Nucleus accumbens (tissue), 56 donors: ENCODE measurements at regions not wholly inside any gene's neighbourhood (a gene's known extent, or its start where the extent isn't known, plus 50 kb on each side); places are given as distances from the start of the nearest gene placed in this dataset.
"Not testable (repeated sequence)": the region's sequence is repeated elsewhere in the genome, so short reads cannot be mapped to it uniquely, and the experiment has no call there.

Experiments
- DNase-seq, 56 donors: peaks; one replicate each; lab custom pipeline; 2025; lab: John Stamatoyannopoulos, UW

- DNase-seq: not testable (repeated sequence)
These were observed 50.5 kb upstream of the MED13L start for GRCh38 chr12:116327992-116328391.

GRCh38 chr12:116331876-116332275, 54.4 kb upstream of the MED13L start:
- DNase-seq: no peak

DNA sequence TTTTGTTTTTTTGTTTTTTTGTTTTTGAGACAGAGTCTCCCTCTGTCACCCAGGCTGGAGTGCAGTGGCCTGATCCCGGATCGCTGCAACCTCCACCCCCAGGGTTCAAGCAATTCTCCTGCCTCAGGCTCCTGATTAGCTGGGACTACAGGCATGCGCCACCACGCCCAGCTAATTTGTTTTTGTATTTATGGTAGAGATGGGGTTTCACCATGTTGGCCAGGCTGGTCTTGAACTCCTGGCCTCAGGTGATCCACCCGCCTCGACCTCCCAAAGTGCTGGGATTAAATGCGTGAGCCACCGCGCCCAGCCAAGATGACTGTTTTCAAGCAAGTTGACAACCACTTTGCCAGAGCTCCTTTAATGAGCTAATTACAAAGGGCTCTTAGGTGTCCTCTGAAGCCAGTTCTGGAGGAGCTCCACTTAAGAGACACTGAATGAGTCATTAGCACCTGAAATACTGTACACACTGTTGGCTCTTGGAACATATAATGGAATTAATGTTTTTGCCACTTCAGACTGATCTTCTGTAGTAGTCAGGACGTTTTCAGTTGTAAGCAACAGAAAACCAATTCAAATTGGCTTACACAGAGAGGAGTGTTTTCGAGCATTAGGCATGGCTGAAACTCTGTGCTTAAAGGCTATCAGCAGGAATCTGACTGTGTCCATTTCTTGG, 55.4 kb upstream of the MED13L start:
- DNase-seq: no peak

DNA sequence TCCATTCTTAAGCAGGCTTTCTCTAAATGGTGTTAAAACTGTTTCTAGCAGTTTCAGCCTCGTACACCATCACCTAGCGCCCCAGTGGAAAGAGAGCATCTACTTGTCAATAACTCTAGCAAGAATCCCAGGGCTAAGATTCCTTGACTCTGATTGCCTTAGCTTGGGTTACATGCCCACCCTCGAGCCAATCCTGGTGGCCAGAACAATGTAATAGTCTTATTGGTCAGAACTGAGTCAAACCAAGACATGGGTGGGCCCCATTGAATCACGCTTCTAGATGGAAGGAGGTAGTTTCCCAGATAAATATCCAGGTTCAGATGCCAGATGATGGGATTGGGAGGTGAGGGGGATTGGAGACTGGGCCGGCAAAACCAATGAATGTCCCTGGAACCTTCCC, 55.9 kb upstream of the MED13L start:
- DNase-seq: no peak

- DNase-seq: no peak
These were observed 59.1 kb upstream of the MED13L start for GRCh38 chr12:116336542-116337065.

- no peak for DNase-seq
These were observed 59.8 kb upstream of the MED13L start for GRCh38 chr12:116337312-116337711.

DNA sequence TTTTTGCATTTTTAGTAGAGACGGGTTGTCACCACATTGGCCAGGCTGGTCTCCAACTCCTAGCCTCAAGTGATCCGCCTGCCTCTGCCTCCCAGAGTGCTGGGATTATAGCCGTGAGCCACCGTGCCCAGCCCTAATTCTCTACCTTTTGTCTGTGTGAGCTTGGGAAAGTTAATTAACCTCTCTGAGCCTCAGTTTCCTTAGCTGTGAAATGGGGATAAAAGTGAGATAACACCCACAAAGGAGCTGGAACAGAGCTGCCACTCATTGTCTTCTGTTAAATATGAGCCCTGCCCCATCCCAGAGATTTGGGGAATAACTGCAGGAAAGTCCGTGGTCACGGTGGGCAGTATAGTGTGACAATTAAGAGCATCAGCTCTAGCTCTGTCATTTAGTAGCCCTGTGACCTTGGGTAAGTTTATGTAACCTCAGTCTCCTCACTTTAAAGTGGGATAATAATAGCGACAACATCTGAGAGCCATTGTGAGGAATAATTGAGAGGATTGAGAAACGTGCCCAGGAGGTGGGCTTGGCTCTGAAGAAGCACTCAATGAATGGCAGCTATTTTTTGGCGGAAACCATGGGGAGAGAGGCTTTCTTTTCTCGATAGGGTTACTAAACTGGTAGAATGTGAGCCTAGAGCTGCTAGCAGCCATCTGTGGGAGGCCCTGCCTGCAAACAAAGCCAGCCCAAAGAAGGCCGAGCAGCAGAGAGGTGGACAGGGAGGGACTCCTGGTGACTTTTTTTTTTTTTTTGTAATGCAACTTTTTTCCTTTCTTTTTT, 60.8 kb upstream of the MED13L start:
- DNase-seq: no peak

DNA sequence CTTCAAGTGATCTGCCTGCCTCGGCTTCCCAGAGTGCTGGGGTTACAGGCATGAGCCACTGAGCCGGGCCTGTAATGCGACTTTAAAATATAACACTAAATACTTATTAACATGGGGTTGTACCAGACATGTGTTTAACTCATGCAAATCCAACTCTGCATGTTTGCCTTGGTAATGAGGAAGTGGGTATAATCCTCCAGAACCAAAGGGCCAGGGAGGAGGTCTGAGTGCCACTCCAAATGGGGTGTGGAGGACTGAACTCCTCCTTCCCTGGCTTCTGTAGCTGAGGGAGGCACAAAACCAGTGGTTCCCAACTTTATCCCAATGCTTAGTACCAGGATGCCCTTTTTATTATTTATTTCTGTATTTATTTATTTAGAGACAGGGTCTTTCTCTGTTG, 61.6 kb upstream of the MED13L start:
- DNase-seq: no peak

DNA sequence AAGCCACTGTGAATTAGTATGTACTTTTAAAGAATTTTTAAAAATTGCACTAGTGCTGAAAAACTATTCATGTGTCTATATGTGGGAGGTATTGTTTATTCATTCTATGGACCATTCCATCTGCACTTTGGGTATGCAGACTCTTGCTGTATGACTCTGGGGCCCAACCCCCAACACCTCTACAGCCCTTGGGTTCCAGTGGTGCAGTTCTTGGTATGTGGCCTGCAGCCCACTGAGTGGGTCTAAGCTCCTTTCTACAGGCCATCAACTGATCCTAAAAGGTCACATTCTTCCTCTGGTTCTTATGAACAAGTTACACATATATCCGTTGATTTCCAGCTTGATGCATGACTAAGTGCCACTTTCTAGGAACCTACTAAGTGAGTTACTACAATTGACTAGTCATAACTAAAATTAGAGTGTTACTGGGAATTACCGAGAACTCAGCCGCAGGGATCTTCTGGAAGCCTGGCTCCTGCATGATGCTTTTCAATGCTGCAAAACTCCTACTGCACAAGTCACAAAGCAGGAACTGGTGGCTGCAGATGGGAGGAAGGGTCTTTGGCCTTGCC, 62.4 kb upstream of the MED13L start:
- DNase-seq: no peak

GRCh38 chr12:116343331-116343884, 65.9 kb upstream of the MED13L start:
- no peak for DNase-seq

GRCh38 chr12:116346222-116346621, 68.7 kb upstream of the MED13L start:
- DNase-seq: no peak

DNA sequence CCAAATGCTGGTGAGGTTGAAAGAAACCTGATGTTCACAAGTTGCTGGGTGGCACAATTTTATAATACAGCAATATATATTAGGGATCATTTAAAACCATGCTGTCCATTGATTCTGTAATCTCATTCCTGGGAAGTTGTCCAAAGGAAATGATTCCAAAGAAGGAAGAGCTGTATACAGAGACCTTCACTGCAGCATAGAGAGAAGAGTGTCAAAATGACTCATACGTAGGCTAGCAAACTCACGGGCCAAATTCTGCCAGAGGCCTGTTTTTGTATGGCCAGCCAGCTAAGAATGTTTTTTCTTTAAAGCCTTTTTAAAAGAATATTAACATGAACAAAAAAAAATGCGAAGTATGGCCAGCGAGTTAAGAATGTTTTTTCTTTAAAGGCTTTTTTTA, 69.2 kb upstream of the MED13L start:
- no peak for DNase-seq

DNA sequence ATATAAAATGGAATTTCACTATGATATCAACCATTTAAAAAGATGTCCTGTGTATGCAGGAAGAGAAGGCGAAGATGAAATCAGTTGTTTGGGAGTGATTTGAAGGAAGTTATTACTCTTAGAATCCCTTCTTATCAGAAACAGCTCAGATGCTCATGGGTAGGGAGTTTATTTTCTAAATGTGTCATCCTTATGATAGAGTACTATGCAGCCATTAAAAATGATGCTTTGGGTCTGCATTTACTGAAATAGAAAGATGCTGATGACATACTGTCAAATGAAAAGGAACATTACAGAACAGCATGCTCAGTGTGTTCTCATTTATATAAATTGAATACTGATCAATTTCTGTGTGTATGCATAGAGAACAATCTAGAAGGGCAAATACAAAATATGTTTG, 69.8 kb upstream of the MED13L start:
- DNase-seq: no peak

GRCh38 chr12:116352315-116352835, 74.9 kb upstream of the MED13L start:
- no peak for DNase-seq

DNA sequence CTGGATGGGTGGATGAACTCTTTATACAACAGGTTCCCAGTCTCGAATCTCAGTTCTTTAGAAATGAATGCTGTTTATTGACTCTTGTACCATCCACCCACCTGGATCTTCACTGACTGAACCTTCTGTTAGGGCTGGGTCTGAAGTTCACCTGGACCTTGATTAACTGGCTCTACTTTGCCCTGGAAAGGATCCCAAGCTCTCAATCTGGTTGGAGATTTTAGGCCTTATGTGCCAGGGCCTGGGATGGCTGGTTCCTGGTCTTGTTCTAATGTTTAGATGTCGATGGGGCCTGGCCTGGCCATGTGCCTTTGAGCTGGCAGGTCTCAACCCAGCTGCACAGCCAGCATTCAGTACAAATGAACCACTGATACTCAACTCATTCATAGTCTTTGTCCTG, 76.5 kb upstream of the MED13L start:
- DNase-seq: no peak

DNA sequence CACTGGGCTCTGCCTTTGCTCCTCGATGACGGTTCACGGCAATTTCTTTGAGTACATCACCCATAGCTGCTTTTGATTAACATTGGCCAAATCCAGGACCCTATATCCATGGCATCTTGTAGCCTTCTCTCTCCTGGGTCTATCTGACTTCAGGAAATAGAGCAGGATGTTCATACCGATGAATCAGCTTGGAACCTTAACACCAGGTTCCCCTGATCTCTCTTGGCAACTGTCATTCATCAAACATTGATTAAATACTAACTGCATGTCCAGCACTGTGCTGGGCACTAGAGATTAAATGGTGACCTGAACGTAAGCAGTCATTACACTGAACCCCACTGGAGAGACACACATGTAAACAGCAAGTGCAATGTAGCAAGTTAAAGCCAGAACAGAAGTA, 77.0 kb upstream of the MED13L start:
- no peak for DNase-seq

GRCh38 chr12:116354950-116355783, 77.7 kb upstream of the MED13L start:
- no peak for DNase-seq

DNA sequence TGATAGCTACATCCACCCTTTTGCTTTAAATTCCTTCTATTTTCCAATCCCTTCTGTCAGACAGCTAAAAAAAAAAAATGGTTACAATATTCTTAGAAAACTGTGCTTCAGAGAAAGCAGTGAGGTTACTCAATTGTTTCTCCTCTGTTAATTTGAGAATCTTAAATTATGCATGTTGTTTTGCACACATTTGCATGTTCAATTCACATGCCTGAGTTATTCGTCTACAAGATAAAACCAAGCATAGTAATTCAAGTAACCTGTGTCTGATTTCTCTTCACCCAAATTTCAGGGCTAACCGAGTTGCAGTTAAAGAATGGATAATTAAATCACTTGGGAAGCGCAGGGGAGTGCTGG, 81.0 kb upstream of the MED13L start:
- no peak for DNase-seq

DNA sequence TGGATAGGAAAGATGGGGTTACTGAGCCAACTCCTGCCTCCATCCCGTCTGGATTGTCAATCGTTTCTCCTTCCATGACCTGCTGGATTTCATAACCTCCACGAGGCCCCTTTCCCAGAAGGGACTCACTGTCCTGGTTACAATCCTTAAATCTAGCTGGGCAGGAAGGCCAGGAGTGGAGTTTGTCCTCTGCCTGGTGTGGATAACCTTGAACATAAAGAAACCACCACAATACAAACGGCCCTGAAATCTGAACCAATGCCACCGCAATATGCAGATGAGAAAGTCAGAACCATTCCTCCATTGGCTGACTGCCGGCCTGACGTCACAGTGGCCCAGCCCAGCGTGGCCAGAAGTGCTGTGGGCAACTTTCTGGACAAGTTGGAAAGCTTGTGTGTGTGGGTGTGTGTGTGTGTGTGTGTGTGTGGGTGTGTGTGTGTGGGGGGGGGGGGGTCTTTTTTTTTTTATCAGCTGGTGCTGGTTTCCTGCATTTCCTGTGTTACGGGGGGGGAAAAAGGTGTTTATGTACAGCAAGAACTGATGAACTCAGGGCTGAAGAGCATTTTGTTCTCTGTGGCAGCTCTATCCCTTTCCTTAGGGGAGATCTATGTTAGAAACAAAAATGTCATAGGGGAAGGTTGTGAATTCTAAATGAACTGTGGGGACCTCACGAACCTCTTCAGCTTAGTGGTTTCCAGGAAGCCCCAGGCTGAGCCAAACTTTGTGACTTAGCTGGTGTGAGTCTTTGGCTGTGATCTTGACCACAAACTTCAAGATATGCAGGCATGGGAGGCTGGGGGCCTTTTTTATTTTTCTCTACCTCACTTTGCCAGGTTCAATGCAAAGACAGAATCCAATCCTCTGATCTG, 81.6 kb upstream of the MED13L start:
- peak in 49 of 56 donors; percentile 1 to 80 (median 37) for DNase-seq
